Activated naive CD4-positive, alpha-beta T cell treated with anti-CD3 and anti-CD28 coated beads, Interleukin-2, amount 50 U/mL, for 72 hours (primary cell): ENCODE measurements at regions not wholly inside any gene's neighbourhood (a gene's known extent, or its start where the extent isn't known, plus 50 kb on each side); places are given as distances from the start of the nearest gene placed in this dataset.
"Not testable (repeated sequence)": the region's sequence is repeated elsewhere in the genome, so short reads cannot be mapped to it uniquely, and the experiment has no call there.

Experiments used
- ATAC-seq, 2 donors: fragments of 150-1000 bp; cut with Tn5 transposase; 2 replicates each; pipeline ENCODE4 v1.10.0; 2021; ENCODE audit warnings: mild to moderate bottlenecking in 2 of 2, moderate library complexity in 2 of 2
- DNase-seq, 2 donors: peaks; one replicate each; pipeline ENCODE4 v3.0.0; 2021 to 2022; ENCODE audit warnings: low spot score in 2 of 2
- H3K27ac Mint-ChIP-seq, 2 donors: one replicate each; pipeline ENCODE4 v1.8.0; 2022; ENCODE audit warnings: mild to moderate bottlenecking in 2 of 2, mixed read lengths in 2 of 2
- H3K36me3 Mint-ChIP-seq, 2 donors: one replicate each; pipeline ENCODE4 v1.8.0; 2022; ENCODE audit warnings: mixed read lengths in 2 of 2
- H3K9me3 Mint-ChIP-seq, 2 donors: one replicate each; pipeline ENCODE4 v1.8.0; 2022; ENCODE audit warnings: mixed read lengths in 2 of 2

DNA sequence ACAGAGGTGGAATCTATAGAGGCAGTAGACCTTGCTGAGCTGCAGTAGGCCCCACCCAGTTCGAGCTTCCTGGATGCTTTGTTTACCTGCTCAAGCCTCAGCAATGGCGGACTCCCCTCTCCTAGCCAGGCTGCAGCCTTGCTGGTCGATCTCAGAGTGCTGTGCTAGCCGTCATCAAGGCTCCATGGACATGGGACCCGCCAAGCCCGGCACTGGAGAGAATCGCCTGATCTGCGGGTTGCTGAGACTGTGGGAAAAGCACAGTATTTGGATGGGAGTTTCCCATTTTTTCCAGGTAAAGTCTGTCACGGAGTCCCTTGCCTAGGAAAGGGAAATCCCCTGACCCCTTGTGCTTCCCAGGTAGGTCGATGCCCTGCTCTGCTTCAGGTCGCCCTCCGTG lies 124.8 kb upstream of the KLF8 start:
- ATAC-seq, result no peak
- no peak for DNase-seq
- H3K36me3 Mint-ChIP-seq, result peaks cover 6 to 10% of the 10 kb centered on the region in 2 donors
- H3K9me3 Mint-ChIP-seq, result peaks cover 4 to 7% of the 10 kb centered on the region in 2 donors
- no peak overlapping the region for H3K27ac Mint-ChIP-seq

DNA sequence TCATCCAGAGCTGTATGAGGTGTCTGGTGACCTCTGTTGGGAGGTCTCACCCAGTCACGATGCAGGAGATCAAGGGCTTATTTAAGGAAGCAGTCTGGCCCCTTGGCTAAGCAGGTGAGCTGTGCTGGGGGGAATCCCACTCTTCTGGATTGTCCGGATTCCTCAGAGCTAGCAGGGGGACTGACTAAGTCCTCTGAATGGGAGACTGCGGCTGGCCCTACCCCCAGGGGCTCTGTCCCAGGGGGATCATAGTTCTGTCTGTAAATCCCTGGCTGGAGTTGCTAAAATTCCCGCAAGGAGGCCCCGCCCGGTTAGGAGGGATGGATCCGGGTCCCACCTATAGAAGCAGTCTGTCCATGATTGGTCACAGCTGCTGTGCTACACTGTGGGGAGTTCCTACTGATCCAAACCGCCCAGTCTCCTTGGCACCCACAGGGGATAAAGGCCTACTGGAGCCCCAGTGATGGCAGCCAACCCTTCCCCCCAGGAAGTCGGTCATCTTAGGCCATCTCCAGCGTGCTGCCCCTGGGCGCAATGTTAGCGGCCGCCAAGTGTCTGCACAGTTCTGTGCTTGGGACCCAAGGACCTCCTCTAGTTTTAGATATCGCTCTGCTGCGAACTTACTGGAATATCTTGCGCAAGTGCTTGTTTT lies 118.2 kb upstream of the KLF8 start:
- H3K27ac Mint-ChIP-seq, result no peak overlapping the region
- DNase-seq, result no peak
- H3K36me3 Mint-ChIP-seq, result no peaks in the 10 kb centered on the region
- H3K9me3 Mint-ChIP-seq, result no peaks in the 10 kb centered on the region
- no peak for ATAC-seq

- no peak for ATAC-seq
- H3K27ac Mint-ChIP-seq, result no peak overlapping the region
Observed at GRCh38 chrX:56114437-56114787, 117.7 kb upstream of the KLF8 start.

GRCh38 chrX:56120242-56120641 lies 111.9 kb upstream of the KLF8 start:
- no peaks in the 10 kb centered on the region for H3K36me3 Mint-ChIP-seq
- no peak for DNase-seq
- ATAC-seq, result no peak

More at GRCh38 chrX:56114437-56114787, 117.7 kb upstream of the KLF8 start:
- no peak for DNase-seq
- H3K36me3 Mint-ChIP-seq, result no peaks in the 10 kb centered on the region
- no peaks in the 10 kb centered on the region for H3K9me3 Mint-ChIP-seq

DNA sequence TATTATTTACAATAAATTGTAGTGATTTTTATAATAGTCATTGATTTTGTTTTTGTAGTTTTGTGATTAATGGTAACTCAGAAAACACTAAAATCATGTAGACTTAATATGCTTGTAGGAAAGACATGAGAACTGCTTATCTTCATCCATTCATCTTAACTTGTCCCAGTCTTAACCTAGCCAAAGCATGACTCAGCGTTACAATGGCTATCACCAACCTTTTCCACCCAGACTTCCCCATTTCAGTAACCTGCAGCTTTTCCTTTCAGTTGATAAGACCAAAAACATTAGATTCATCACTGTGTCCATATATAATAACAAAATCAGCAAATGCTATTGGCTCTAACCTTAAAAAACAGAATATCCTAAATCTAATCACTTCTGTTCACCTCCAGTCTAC lies 106.2 kb upstream of the KLF8 start:
- DNase-seq (no peak), ATAC-seq (no peak)
- peaks cover 5 to 9% of the 10 kb centered on the region in 2 donors for H3K9me3 Mint-ChIP-seq
- peaks cover 0 to 10% of the 10 kb centered on the region in 2 donors for H3K36me3 Mint-ChIP-seq
- H3K27ac Mint-ChIP-seq, result no peak overlapping the region

More at GRCh38 chrX:56120242-56120641, 111.9 kb upstream of the KLF8 start:
- no peak overlapping the region for H3K27ac Mint-ChIP-seq
- no peaks in the 10 kb centered on the region for H3K9me3 Mint-ChIP-seq

DNA sequence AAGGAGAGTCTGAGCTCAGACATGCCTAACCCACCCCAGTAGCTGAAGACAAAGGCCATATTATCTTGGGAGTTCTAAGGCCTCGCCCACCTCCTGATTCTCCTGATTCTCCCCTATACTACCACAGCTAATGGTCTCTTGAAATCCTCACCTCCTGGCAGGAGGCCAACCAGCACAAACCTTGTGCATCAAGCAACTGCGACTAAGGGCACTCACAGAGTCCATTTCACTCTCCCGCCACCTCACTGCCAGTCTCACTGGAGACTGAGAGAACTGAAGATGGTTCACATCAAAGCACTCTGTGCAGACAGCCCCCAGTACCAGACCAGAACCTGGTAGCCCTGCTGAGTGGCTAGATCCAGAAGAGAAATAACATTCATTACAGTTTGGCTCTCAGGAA lies 102.1 kb upstream of the KLF8 start:
- DNase-seq, result no peak
- H3K36me3 Mint-ChIP-seq, result peaks cover 0 to 30% of the 10 kb centered on the region in 2 donors
- no peak overlapping the region for H3K27ac Mint-ChIP-seq
- peaks cover 13 to 25% of the 10 kb centered on the region in 2 donors for H3K9me3 Mint-ChIP-seq
- ATAC-seq, result no peak

GRCh38 chrX:56130436-56130835 lies 101.7 kb upstream of the KLF8 start:
- ATAC-seq, result no peak
- Mint-ChIP-seq H3K9me3 (peaks cover 13 to 25% of the 10 kb centered on the region in 2 donors), H3K27ac (no peak overlapping the region), H3K36me3 (peaks cover 0 to 30% of the 10 kb centered on the region in 2 donors)
- no peak for DNase-seq

DNA sequence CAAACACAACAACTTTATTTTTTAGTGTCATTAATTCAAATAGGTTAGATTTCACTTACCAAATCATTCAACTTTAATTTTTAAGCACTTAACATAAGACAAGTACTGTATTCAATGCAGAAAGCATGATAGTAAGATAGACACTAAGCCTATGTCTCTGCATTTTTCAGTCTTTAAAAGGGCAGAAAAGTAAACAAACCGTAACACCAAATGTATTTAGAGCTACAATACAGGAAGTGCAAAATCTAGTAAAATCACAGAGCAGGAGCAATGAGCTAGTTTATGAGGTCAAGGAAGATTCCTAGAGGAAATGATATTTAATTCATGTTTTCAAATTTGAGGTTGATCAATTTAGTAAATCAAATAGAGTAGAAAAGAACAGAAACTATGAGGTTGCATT lies 68.0 kb upstream of the KLF8 start:
- H3K27ac Mint-ChIP-seq, DNase-seq, ATAC-seq: not testable (repeated sequence)
- H3K36me3 Mint-ChIP-seq, result peaks cover 0 to 13% of the 10 kb centered on the region in 2 donors
- H3K9me3 Mint-ChIP-seq, result peaks cover 10 to 11% of the 10 kb centered on the region in 2 donors
